ENCODE measurements at regions not wholly inside any gene's neighbourhood (a gene's known extent, or its start where the extent isn't known, plus 50 kb on each side); places are given as distances from the start of the nearest gene placed in this dataset.

DNA sequence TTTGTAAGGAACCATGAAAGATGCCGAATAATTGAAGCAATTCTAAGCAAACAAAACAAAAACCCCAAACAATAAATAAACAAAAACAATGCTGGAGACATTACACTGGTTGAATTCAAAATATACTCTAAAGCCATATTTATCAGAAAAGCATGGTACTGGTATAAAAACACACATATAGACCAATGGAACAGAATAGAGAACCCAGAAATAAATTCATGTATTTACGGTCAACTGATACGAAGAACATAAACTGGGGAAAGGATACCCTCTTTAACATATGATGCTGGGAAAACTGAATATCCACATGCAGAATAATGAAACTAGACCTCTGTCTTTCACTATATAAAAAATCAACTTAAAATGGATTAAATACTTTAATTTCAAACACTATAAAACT, 214.3 kb upstream of the PDZRN3 start:
- Histone ChIP-seq H3K9me2 (ENCODE audit: low read depth, low read length) (no peaks in the 10 kb centered on the region), H3K4me2 (ENCODE audit: low read length) (no peak overlapping the region), H3K36me3 (ENCODE audit: insufficient read depth, low read length) (no peaks in the 10 kb centered on the region), H3K9me3 (ENCODE audit: low read length) (no peaks in the 10 kb centered on the region), H3K4me1 (ENCODE audit: insufficient read depth, low read length, severe bottlenecking) (no peaks in the 10 kb centered on the region), H3K79me2 (ENCODE audit: insufficient read depth, low read length) (no peaks in the 10 kb centered on the region), H4K20me1 (ENCODE audit: insufficient read depth, low read length) (no peaks in the 10 kb centered on the region), H2AFZ (ENCODE audit: low read length) (no peak overlapping the region), H3K27ac (ENCODE audit: low read depth, low read length, poor library complexity, severe bottlenecking) (no peak overlapping the region), H3F3A (ENCODE audit: insufficient read depth, low read length) (no peaks in the 10 kb centered on the region), H3K9ac (ENCODE audit: low read length) (no peak overlapping the region), H3K4me3 (ENCODE audit: low read depth, low read length, poor library complexity, severe bottlenecking) (no peak overlapping the region), H3K27me3 (ENCODE audit: insufficient read depth, low read length) (no peaks in the 10 kb centered on the region)
- TF ChIP-seq, protein P1, sequence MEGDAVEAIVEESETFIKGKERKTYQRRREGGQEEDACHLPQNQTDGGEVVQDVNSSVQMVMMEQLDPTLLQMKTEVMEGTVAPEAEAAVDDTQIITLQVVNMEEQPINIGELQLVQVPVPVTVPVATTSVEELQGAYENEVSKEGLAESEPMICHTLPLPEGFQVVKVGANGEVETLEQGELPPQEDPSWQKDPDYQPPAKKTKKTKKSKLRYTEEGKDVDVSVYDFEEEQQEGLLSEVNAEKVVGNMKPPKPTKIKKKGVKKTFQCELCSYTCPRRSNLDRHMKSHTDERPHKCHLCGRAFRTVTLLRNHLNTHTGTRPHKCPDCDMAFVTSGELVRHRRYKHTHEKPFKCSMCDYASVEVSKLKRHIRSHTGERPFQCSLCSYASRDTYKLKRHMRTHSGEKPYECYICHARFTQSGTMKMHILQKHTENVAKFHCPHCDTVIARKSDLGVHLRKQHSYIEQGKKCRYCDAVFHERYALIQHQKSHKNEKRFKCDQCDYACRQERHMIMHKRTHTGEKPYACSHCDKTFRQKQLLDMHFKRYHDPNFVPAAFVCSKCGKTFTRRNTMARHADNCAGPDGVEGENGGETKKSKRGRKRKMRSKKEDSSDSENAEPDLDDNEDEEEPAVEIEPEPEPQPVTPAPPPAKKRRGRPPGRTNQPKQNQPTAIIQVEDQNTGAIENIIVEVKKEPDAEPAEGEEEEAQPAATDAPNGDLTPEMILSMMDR (IDR thresholded peaks at IDR 0.05; ENCODE audit: low read length) = no peak
- no peak for TF ChIP-seq EZH2 (IDR thresholded peaks at IDR 0.05; ENCODE audit: borderline replicate concordance, low read length)

DNA sequence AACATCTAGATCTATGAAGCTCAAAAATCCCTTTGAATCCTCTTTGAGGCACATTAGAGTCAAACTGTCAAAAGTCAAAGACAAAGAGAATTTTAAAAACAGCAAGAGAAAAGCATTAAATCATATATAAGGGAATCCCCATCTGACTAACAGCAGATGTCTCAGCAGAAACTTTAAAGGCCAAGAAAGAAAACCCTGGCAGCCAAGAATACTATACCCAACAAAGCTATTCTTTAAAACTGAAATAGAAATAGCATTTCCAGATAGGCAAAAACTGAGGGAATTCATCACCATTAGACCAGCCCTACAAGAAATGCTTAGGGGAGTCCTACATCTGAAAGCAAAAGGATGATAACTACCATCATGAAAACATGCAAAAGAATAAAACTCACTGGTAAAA, 211.2 kb upstream of the PDZRN3 start:
- no peaks in the 10 kb centered on the region for H3K9me3 ChIP-seq (ENCODE audit: low read length)
- H3F3A ChIP-seq (ENCODE audit: insufficient read depth, low read length) = no peaks in the 10 kb centered on the region
- no peaks in the 10 kb centered on the region for H3K36me3 ChIP-seq (ENCODE audit: insufficient read depth, low read length)
- H3K4me3 ChIP-seq (ENCODE audit: low read depth, low read length, poor library complexity, severe bottlenecking) = no peak overlapping the region
- no peaks in the 10 kb centered on the region for H3K4me1 ChIP-seq (ENCODE audit: insufficient read depth, low read length, severe bottlenecking)
- no peaks in the 10 kb centered on the region for H3K9me2 ChIP-seq (ENCODE audit: low read depth, low read length)
- no peak overlapping the region for H3K9ac ChIP-seq (ENCODE audit: low read length)
- no peaks in the 10 kb centered on the region for H3K79me2 ChIP-seq (ENCODE audit: insufficient read depth, low read length)
- H2AFZ ChIP-seq (ENCODE audit: low read length) = no peak overlapping the region
- H3K27me3 ChIP-seq (ENCODE audit: insufficient read depth, low read length) = no peaks in the 10 kb centered on the region
- no peaks in the 10 kb centered on the region for H4K20me1 ChIP-seq (ENCODE audit: insufficient read depth, low read length)
- TF ChIP-seq, protein P1 (IDR thresholded peaks at IDR 0.05; ENCODE audit: low read length) = no peak
- TF ChIP-seq EZH2 (IDR thresholded peaks at IDR 0.05; ENCODE audit: borderline replicate concordance, low read length) = no peak
- no peak overlapping the region for H3K4me2 ChIP-seq (ENCODE audit: low read length)
- no peak overlapping the region for H3K27ac ChIP-seq (ENCODE audit: low read depth, low read length, poor library complexity, severe bottlenecking)

DNA sequence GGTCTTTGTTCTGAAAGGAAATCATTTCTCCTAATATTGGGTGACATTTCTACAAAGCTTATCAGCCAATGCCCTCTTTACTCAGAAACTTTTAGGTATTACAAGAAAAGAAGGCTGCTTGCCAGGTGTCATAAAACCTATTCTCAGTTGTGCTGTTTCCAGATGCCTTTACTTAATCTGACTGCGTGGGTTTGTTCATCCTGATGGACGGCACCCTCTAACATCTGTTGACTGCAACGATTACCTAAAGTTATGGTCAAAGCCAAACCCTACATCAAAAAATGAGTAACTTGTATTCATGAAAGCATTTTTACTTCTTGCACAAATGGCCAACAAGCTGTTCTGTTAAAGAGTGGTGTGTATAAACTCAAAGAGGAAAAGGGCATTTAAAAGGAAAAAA, 207.7 kb upstream of the PDZRN3 start:
- Histone ChIP-seq H3K4me3 (ENCODE audit: low read depth, low read length, poor library complexity, severe bottlenecking) (no peak overlapping the region), H2AFZ (ENCODE audit: low read length) (no peak overlapping the region), H4K20me1 (ENCODE audit: insufficient read depth, low read length) (no peaks in the 10 kb centered on the region), H3K4me2 (ENCODE audit: low read length) (no peak overlapping the region), H3K9me3 (ENCODE audit: low read length) (no peaks in the 10 kb centered on the region), H3K4me1 (ENCODE audit: insufficient read depth, low read length, severe bottlenecking) (peaks cover 14% of the 10 kb centered on the region), H3K36me3 (ENCODE audit: insufficient read depth, low read length) (no peaks in the 10 kb centered on the region), H3K27me3 (ENCODE audit: insufficient read depth, low read length) (no peaks in the 10 kb centered on the region), H3K27ac (ENCODE audit: low read depth, low read length, poor library complexity, severe bottlenecking) (no peak overlapping the region), H3K79me2 (ENCODE audit: insufficient read depth, low read length) (no peaks in the 10 kb centered on the region), H3K9ac (ENCODE audit: low read length) (no peak overlapping the region), H3K9me2 (ENCODE audit: low read depth, low read length) (no peaks in the 10 kb centered on the region), H3F3A (ENCODE audit: insufficient read depth, low read length) (no peaks in the 10 kb centered on the region)
- TF ChIP-seq, protein P1 (IDR thresholded peaks at IDR 0.05; ENCODE audit: low read length) = no peak
- no peak for TF ChIP-seq EZH2 (IDR thresholded peaks at IDR 0.05; ENCODE audit: borderline replicate concordance, low read length)
